HG03108 (cell line): ENCODE measurements at regions not wholly inside any gene's neighbourhood (a gene's known extent, or its start where the extent isn't known, plus 50 kb on each side); places are given as distances from the start of the nearest gene placed in this dataset.

Source experiments
- ATAC-seq: cut with Tn5 transposase; IDR thresholded peaks from one replicate; pipeline ENCODE4 v1.9.1; 2021; ENCODE audit warnings: moderate library complexity; ENCODE audit not compliant: unreplicated experiment

GRCh38 chr11:71311928-71312510 is 59.6 kb upstream of the SHANK2 start:
- ATAC-seq, result no peak

GRCh38 chr11:71311176-71311925 is 59.0 kb upstream of the SHANK2 start:
- ATAC-seq, result no peak

GRCh38 chr11:71310184-71310583 is 57.8 kb upstream of the SHANK2 start:
- no peak for ATAC-seq

GRCh38 chr11:71309611-71310010 is 57.2 kb upstream of the SHANK2 start:
- no peak for ATAC-seq

- no peak for ATAC-seq
These were observed 56.8 kb upstream of the SHANK2 start for GRCh38 chr11:71309181-71309580.

GRCh38 chr11:71307811-71308645 is 55.7 kb upstream of the SHANK2 start:
- no peak for ATAC-seq

- no peak for ATAC-seq
These were observed 53.2 kb upstream of the SHANK2 start for GRCh38 chr11:71305451-71306125.

GRCh38 chr11:71305041-71305440 is 52.7 kb upstream of the SHANK2 start:
- no peak for ATAC-seq

- ATAC-seq, result no peak
These were observed 52.1 kb upstream of the SHANK2 start for GRCh38 chr11:71304491-71304890.

- ATAC-seq, result no peak
These were observed 51.7 kb upstream of the SHANK2 start for GRCh38 chr11:71304045-71304444.

- ATAC-seq, result no peak
These were observed 50.5 kb upstream of the SHANK2 start for GRCh38 chr11:71302911-71303310.

GRCh38 chr11:71302534-71302909 is 50.1 kb upstream of the SHANK2 start:
- no peak for ATAC-seq
